HEK293T (cell line): ENCODE measurements at regions not wholly inside any gene's neighbourhood (a gene's known extent, or its start where the extent isn't known, plus 50 kb on each side); places are given as distances from the start of the nearest gene placed in this dataset.

Source experiments
- ARNT ChIP-seq: fragments of 450-650 bp; IDR thresholded peaks from 2 replicates; pipeline ENCODE4 v1.6.1; 2017; ENCODE audit warnings: mild to moderate bottlenecking
- ELF4 ChIP-seq: fragments of 450-650 bp; IDR thresholded peaks from 2 replicates; pipeline ENCODE4 v1.6.1; 2017; ENCODE audit warnings: antibody characterized with exemption
- FOXM1 ChIP-seq: fragments of 450-650 bp; IDR thresholded peaks from 2 replicates; pipeline ENCODE4 v1.6.1; 2017; ENCODE audit warnings: mild to moderate bottlenecking, borderline replicate concordance
- HDGF ChIP-seq: fragments of 450-650 bp; IDR thresholded peaks from 2 replicates; pipeline ENCODE4 v1.6.1; 2017; ENCODE audit warnings: antibody characterized with exemption, borderline replicate concordance
- PKNOX1 ChIP-seq: fragments of 450-650 bp; IDR thresholded peaks from 2 replicates; pipeline ENCODE4 v1.6.1; 2016
- SP1 ChIP-seq: fragments of 450-650 bp; IDR thresholded peaks from 2 replicates; pipeline ENCODE4 v1.6.1; 2017
- SUZ12 ChIP-seq: fragments of 450-650 bp; IDR thresholded peaks from 2 replicates; pipeline ENCODE4 v1.6.1; 2016; ENCODE audit warnings: mild to moderate bottlenecking

GRCh38 chr4:127425202-127425845 is 207.4 kb upstream of the INTU start:
- TF ChIP-seq ELF4 (no peak), SUZ12 (no peak), ARNT (no peak), FOXM1 (no peak), PKNOX1 (no peak), SP1 (no peak), HDGF (no peak)
